ENCODE measurements at regions not wholly inside any gene's neighbourhood (a gene's known extent, or its start where the extent isn't known, plus 50 kb on each side); places are given as distances from the start of the nearest gene placed in this dataset.

DNA sequence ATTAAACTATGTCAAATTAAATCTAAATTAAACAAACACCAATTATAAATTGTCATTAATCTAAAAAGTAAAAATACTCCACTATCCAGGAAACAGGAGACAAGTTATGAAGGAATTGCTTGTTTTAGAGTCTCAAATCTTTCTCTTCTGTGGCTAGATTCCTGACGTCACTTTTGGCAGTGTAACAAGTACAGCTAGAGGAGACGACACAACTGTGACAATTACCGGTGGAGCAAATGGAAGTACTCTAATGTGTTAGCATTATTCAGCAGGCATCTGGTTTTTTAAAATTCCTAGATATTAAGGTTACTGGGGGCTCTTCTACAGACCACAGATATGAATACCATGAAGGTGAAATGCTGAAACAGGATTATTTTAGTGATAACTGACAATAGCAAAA is 1042.7 kb downstream of the EPHA7 start:
- Histone ChIP-seq H3K4me3 (no peak overlapping the region), H3K27ac (no peak overlapping the region), H3K9me3 (no peaks in the 10 kb centered on the region), H3K4me1 (no peaks in the 10 kb centered on the region), H3K4me2 (no peak overlapping the region)
- ATAC-seq (no peak), FAIRE-seq (no peak), DNase-seq (ENCODE audit: low read depth in 1 of 2, low spot score in 1 of 2) (no peak)
- POLR2A ChIA-PET, result no interaction called here
- 36% methylated on average over 3 of the region's 3 CpGs for WGBS (ENCODE audit: missing lambda C conversion rate)
- TF ChIP-seq E2F6 (IDR thresholded peaks at IDR 0.05; ENCODE audit: borderline replicate concordance, low read depth) (no peak), RAD21 (conservative IDR thresholded peaks at IDR 0.05 in 1 of 2, IDR thresholded peaks at IDR 0.05 in 1 of 2) (no peak), RARB (CRISPR knock-in tag; IDR thresholded peaks at IDR 0.05) (no peak), TFCP2L1 (CRISPR knock-in tag; IDR thresholded peaks at IDR 0.05) (no peak), NFE2L2 (conservative IDR thresholded peaks at IDR 0.05; ENCODE audit: low read length) (no peak), HMGXB4 (CRISPR knock-in tag; IDR thresholded peaks at IDR 0.05; ENCODE audit: borderline replicate concordance) (no peak)
- CTCF ChIA-PET, result no interaction called here

DNA sequence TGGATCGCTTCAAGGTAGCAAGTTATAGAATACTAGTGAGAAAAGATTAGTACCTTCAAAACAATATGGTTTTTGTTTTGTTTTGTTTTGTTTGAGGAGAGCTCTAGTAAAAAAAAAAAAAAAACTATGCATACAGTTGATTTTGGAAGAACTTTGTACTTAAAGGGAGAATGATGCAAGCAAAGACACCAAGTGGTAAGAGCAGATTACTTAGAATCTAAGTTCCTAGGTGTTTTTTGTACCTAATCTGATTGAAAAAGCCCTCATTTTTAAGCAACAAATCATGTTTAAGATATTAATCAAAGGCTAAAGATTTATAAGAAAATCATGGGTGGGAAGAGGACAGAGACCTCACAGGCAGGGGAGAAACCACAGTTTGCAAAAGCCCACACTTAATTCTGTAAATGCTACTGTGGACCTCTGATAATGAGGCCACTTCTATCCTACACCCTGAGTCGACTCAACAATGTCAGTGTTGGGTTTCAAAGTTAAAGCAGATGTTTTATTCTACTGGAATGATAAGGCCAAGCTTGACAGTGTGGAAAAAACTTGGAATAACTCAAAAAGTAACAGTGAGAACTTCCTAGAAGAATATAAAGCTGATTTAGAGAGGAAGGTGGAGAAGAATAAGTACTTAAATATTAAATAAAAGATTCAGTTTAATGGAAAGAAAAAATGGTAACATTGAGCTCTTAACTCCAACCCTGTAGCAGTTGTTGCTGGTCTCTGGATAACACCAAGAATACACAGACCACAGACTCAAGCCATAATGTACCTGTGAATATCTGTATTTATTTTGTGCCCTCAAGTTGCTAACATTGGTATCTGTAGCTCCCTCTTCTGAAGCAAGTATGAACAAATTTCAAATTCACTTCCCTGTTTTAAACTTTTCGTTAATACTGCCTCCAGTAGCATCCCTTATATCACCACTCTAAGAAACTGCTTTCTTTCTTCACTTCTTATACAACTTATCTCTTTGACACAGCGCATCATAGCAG is 1047.8 kb downstream of the EPHA7 start:
- no peaks in the 10 kb centered on the region for H3K9me3 ChIP-seq
- no peak for FAIRE-seq
- POLR2A ChIA-PET, result no interaction called here
- no peak overlapping the region for H3K4me3 ChIP-seq
- DNase-seq (ENCODE audit: low read depth in 1 of 2, low spot score in 1 of 2), result no peak
- TF ChIP-seq E2F6 (IDR thresholded peaks at IDR 0.05; ENCODE audit: borderline replicate concordance, low read depth) (no peak), ZFP36 (IDR thresholded peaks at IDR 0.05; ENCODE audit: borderline replicate concordance, partially characterized antibody) (no peak), TP53 (CRISPR knock-in tag; IDR thresholded peaks at IDR 0.05) (no peak), RNF2 (IDR thresholded peaks at IDR 0.05; ENCODE audit: borderline replicate concordance, low read depth) (no peak), ELK1 (IDR thresholded peaks at IDR 0.05; ENCODE audit: low read depth, low read length) (no peak), ESRRA (IDR thresholded peaks at IDR 0.05; ENCODE audit: borderline replicate concordance, low read length) (no peak), SMC3 (IDR thresholded peaks at IDR 0.05) (no peak), HEYL (CRISPR knock-in tag; IDR thresholded peaks at IDR 0.05) (no peak), EP300 (IDR thresholded peaks at IDR 0.05) (no peak), PHF8 (IDR thresholded peaks at IDR 0.05; ENCODE audit: borderline replicate concordance, low read depth) (no peak), RFX5 (IDR thresholded peaks at IDR 0.05) (no peak), CBX8 (IDR thresholded peaks at IDR 0.05) (no peak), KDM5A (IDR thresholded peaks at IDR 0.05) (no peak)
- TF ChIP-seq, protein P1, sequence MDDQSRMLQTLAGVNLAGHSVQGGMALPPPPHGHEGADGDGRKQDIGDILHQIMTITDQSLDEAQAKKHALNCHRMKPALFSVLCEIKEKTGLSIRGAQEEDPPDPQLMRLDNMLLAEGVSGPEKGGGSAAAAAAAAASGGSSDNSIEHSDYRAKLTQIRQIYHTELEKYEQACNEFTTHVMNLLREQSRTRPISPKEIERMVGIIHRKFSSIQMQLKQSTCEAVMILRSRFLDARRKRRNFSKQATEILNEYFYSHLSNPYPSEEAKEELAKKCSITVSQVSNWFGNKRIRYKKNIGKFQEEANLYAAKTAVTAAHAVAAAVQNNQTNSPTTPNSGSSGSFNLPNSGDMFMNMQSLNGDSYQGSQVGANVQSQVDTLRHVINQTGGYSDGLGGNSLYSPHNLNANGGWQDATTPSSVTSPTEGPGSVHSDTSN (IDR thresholded peaks at IDR 0.05), result no peak
- CTCF ChIA-PET, result no interaction called here
- no peak for ATAC-seq
- no peaks in the 10 kb centered on the region for H3K4me1 ChIP-seq
- WGBS (ENCODE audit: missing lambda C conversion rate), result 3% methylated on average over 4 of the region's 4 CpGs
- H3K4me2 ChIP-seq, result no peak overlapping the region
- no peak overlapping the region for H3K27ac ChIP-seq
